Kidney (tissue), 13 donors: ENCODE measurements at regions not wholly inside any gene's neighbourhood (a gene's known extent, or its start where the extent isn't known, plus 50 kb on each side); places are given as distances from the start of the nearest gene placed in this dataset.

Experiments
- DNase-seq, 5 donors: peaks; one replicate each; pipeline ENCODE4 v3.0.0-alpha.2; 2013 to 2020
- FAIRE-seq: peaks from 2 replicates; lab custom pipeline; 2012; peaks lifted over from hg19 to GRCh38; lab: Jason Lieb, UNC
- H3K27ac ChIP-seq, 2 donors: one replicate each; pipeline ENCODE4 v1.7.0; 2013; ENCODE audit warnings: low read depth in 2 of 2, low read length in 2 of 2, inconsistent platforms in 1 of 2
- H3K27me3 ChIP-seq: one replicate; pipeline ENCODE4 v1.7.1; 2013; ENCODE audit warnings: low read length, inconsistent platforms; ENCODE audit not compliant: control insufficient read depth, insufficient read depth
- H3K36me3 ChIP-seq, 3 donors: one replicate each; pipeline versions ENCODE4 v1.7.0 to v1.7.1; 2013; ENCODE audit warnings: low read length in 3 of 3, control low read depth in 1 of 3, inconsistent platforms in 1 of 3; ENCODE audit not compliant: insufficient read depth in 3 of 3, control insufficient read depth in 2 of 3
- H3K4me1 ChIP-seq, 3 donors: one replicate each; pipeline versions ENCODE4 v1.7.0 to v1.7.1; 2013; ENCODE audit warnings: low read length in 3 of 3, inconsistent platforms in 1 of 3, low read depth in 1 of 3; ENCODE audit not compliant: control insufficient read depth in 2 of 3, insufficient read depth in 2 of 3
- H3K4me3 ChIP-seq, 3 donors: one replicate each; pipeline versions ENCODE4 v1.7.0 to v1.8.1; 2013; ENCODE audit warnings: low read length in 3 of 3, control low read depth in 1 of 3, inconsistent platforms in 1 of 3
- H3K9ac ChIP-seq, 3 donors: one replicate each; pipeline versions ENCODE4 v1.7.0 to v1.7.1; 2013; ENCODE audit warnings: low read length in 3 of 3, control low read depth in 1 of 3, inconsistent platforms in 1 of 3
- H3K9me3 ChIP-seq, 3 donors: one replicate each; pipeline versions ENCODE4 v1.7.0 to v1.7.1; 2013; ENCODE audit warnings: low read length in 3 of 3, control low read depth in 1 of 3, inconsistent platforms in 1 of 3; ENCODE audit not compliant: control insufficient read depth in 2 of 3, insufficient read depth in 1 of 3
- CTCF ChIP-seq: IDR thresholded peaks from 3 replicates; pipeline ENCODE4 v1.5.1; 2012; ENCODE audit warnings: mild to moderate bottlenecking, moderate library complexity, borderline replicate concordance; ENCODE audit not compliant: insufficient read depth; ENCODE audit errors: extremely low read depth
- intact Hi-C: fragments of 100-400 bp; cut with DNase I; formaldehyde crosslinking; loops from one replicate; pipeline ENCODE4 v1.11.1; 2022
- donor health status: control.
- donor health status: control.
- donor health status: control.
- donor health status: control.
- donor health status: control.
- donor health status: DM: yes; HTN: yes; CAD: no.
- donor health status: Normal renal cell carcinoma (clear cell type).

GRCh38 chr3:194031867-194032635 is 103.9 kb upstream of the HES1 start:
- Histone ChIP-seq H3K9me3 (no peaks in the 10 kb centered on the region), H3K4me1 (peaks cover 3 to 25% (median 24%) of the 10 kb centered on the region in 3 donors), H3K27ac (peak overlapping the region in 1 of 2 donors; percentile 59), H3K4me3 (no peak overlapping the region), H3K27me3 (no peaks in the 10 kb centered on the region), H3K9ac (no peak overlapping the region), H3K36me3 (no peaks in the 10 kb centered on the region)
- no peak for TF ChIP-seq CTCF
- intact Hi-C loops = no loop called here
- peak in 1 of 5 donors; percentile 56 for DNase-seq
- no peak for FAIRE-seq

GRCh38 chr3:194032828-194033435 is 103.0 kb upstream of the HES1 start:
- Histone ChIP-seq H3K4me1 (peaks cover 3 to 25% (median 24%) of the 10 kb centered on the region in 3 donors), H3K36me3 (no peaks in the 10 kb centered on the region), H3K27me3 (no peaks in the 10 kb centered on the region), H3K9me3 (no peaks in the 10 kb centered on the region), H3K27ac (peak overlapping the region in 1 of 2 donors; percentile 59), H3K4me3 (no peak overlapping the region), H3K9ac (no peak overlapping the region)
- intact Hi-C loops = no loop called here
- TF ChIP-seq CTCF = no peak
- DNase-seq = peak in 1 of 5 donors; percentile 18
- FAIRE-seq = no peak

GRCh38 chr3:194034346-194035336 is 101.3 kb upstream of the HES1 start:
- DNase-seq = peak in 4 of 5 donors; percentile 42 to 63 (median 56)
- no peak for FAIRE-seq
- Histone ChIP-seq H3K36me3 (no peaks in the 10 kb centered on the region), H3K27ac (peak overlapping the region; percentile 54 to 57), H3K27me3 (no peaks in the 10 kb centered on the region), H3K9me3 (no peaks in the 10 kb centered on the region), H3K9ac (no peak overlapping the region), H3K4me1 (peaks cover 6 to 25% (median 24%) of the 10 kb centered on the region in 3 donors), H3K4me3 (no peak overlapping the region)
- intact Hi-C loops = no loop called here
- TF ChIP-seq CTCF = no peak
